Limb (tissue), 2 donors: ENCODE measurements at regions not wholly inside any gene's neighbourhood (a gene's known extent, or its start where the extent isn't known, plus 50 kb on each side); places are given as distances from the start of the nearest gene placed in this dataset.

Experiments used
- DNase-seq, 2 donors: peaks; one replicate each; pipeline ENCODE4 v3.0.0-alpha.2; 2016; ENCODE audit errors: extremely low spot score in 2 of 2

GRCh38 chr4:14532436-14532835, 469.8 kb upstream of the CPEB2 start:
- no peak for DNase-seq

- no peak for DNase-seq
Observed at GRCh38 chr4:14539246-14539645, 463.0 kb upstream of the CPEB2 start.

GRCh38 chr4:14545163-14545562, 457.1 kb upstream of the CPEB2 start:
- DNase-seq: no peak

- DNase-seq: no peak
Observed at GRCh38 chr4:14545807-14546206, 456.5 kb upstream of the CPEB2 start.

GRCh38 chr4:14552119-14552518, 450.2 kb upstream of the CPEB2 start:
- no peak for DNase-seq

- DNase-seq: no peak
Observed at GRCh38 chr4:14559646-14560045, 442.6 kb upstream of the CPEB2 start.

GRCh38 chr4:14560577-14560976, 441.7 kb upstream of the CPEB2 start:
- DNase-seq: no peak

GRCh38 chr4:14562901-14563300, 439.4 kb upstream of the CPEB2 start:
- DNase-seq: no peak

GRCh38 chr4:14564281-14564680, 438.0 kb upstream of the CPEB2 start:
- DNase-seq: no peak

GRCh38 chr4:14566518-14566917, 435.8 kb upstream of the CPEB2 start:
- no peak for DNase-seq

- peak in 1 of 2 donors; percentile 4 for DNase-seq
Observed at GRCh38 chr4:14568351-14568750, 433.9 kb upstream of the CPEB2 start.

- no peak for DNase-seq
Observed at GRCh38 chr4:14575289-14575688, 427.0 kb upstream of the CPEB2 start.

GRCh38 chr4:14575919-14576318, 426.4 kb upstream of the CPEB2 start:
- DNase-seq: no peak

- no peak for DNase-seq
Observed at GRCh38 chr4:14580061-14580460, 422.2 kb upstream of the CPEB2 start.

GRCh38 chr4:14581741-14582140, 420.5 kb upstream of the CPEB2 start:
- DNase-seq: no peak

- no peak for DNase-seq
Observed at GRCh38 chr4:14582677-14583076, 419.6 kb upstream of the CPEB2 start.

- DNase-seq: no peak
Observed at GRCh38 chr4:14583331-14583730, 418.9 kb upstream of the CPEB2 start.

- DNase-seq: no peak
Observed at GRCh38 chr4:14583752-14584151, 418.5 kb upstream of the CPEB2 start.

- DNase-seq: no peak
Observed at GRCh38 chr4:14592950-14593349, 409.3 kb upstream of the CPEB2 start.

GRCh38 chr4:14596028-14596427, 406.3 kb upstream of the CPEB2 start:
- DNase-seq: no peak

- DNase-seq: no peak
Observed at GRCh38 chr4:14596437-14596836, 405.8 kb upstream of the CPEB2 start.

- DNase-seq: no peak
Observed at GRCh38 chr4:14596904-14597303, 405.4 kb upstream of the CPEB2 start.

GRCh38 chr4:14602206-14602605, 400.1 kb upstream of the CPEB2 start:
- DNase-seq: no peak

GRCh38 chr4:14607001-14607400, 395.3 kb upstream of the CPEB2 start:
- no peak for DNase-seq
